ENCODE measurements at regions not wholly inside any gene's neighbourhood (a gene's known extent, or its start where the extent isn't known, plus 50 kb on each side); places are given as distances from the start of the nearest gene placed in this dataset.

DNA sequence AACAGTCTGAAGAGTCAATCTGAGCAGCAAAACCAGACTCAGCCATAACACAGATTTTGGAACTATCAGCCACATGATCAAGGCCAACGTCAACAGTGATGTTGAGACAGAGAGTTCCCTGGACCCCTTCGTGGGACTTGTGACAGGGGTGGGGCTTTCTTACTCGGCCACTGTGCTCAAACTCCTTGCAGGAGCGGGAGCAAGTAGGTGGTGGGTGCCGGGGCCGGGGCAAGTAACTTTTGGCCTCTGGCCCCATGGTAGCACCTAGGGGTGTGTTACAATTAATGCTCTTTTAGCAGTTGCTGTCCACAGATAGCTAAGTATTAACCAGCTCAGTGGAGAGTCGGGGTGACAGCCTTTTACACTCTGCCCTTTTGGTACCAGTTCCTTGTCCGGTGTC lies 384.4 kb downstream of the NUAK1 start:
- H3K27me3 ChIP-seq (ENCODE audit: control insufficient read depth, insufficient read depth, low read length): no peaks in the 10 kb centered on the region
- no peaks in the 10 kb centered on the region for H3K36me3 ChIP-seq (ENCODE audit: control insufficient read depth, insufficient read depth, low read length)
- no peak overlapping the region for H3K27ac ChIP-seq (ENCODE audit: insufficient read depth, low read length)
- no peak overlapping the region for H3K4me2 ChIP-seq (ENCODE audit: extremely low read depth, insufficient read depth, low read length)
- H2AFZ ChIP-seq (ENCODE audit: low read length): no peak overlapping the region
- H4K20me1 ChIP-seq (ENCODE audit: control insufficient read depth, extremely low read depth, insufficient read depth, low read length): no peaks in the 10 kb centered on the region
- TF ChIP-seq EZH2 (IDR thresholded peaks at IDR 0.05; ENCODE audit: low read length, missing control alignments): no peak
- TF ChIP-seq, protein P1, sequence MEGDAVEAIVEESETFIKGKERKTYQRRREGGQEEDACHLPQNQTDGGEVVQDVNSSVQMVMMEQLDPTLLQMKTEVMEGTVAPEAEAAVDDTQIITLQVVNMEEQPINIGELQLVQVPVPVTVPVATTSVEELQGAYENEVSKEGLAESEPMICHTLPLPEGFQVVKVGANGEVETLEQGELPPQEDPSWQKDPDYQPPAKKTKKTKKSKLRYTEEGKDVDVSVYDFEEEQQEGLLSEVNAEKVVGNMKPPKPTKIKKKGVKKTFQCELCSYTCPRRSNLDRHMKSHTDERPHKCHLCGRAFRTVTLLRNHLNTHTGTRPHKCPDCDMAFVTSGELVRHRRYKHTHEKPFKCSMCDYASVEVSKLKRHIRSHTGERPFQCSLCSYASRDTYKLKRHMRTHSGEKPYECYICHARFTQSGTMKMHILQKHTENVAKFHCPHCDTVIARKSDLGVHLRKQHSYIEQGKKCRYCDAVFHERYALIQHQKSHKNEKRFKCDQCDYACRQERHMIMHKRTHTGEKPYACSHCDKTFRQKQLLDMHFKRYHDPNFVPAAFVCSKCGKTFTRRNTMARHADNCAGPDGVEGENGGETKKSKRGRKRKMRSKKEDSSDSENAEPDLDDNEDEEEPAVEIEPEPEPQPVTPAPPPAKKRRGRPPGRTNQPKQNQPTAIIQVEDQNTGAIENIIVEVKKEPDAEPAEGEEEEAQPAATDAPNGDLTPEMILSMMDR (conservative IDR thresholded peaks at IDR 0.05 in 1 of 2, IDR thresholded peaks at IDR 0.05 in 1 of 2; ENCODE audit: low read depth in 1 of 2, low read length in 2 of 2): no peak
- H3K79me2 ChIP-seq (ENCODE audit: control insufficient read depth, insufficient read depth, low read length): no peaks in the 10 kb centered on the region
- no peak overlapping the region for H3K9ac ChIP-seq (ENCODE audit: insufficient read depth, low read length)
- H3K4me3 ChIP-seq (replicated peaks in 1 of 4; ENCODE audit: control extremely low read depth in 1 of 4, insufficient read depth in 1 of 4, low read depth in 3 of 4, low read length in 4 of 4): no peak overlapping the region
- H3K9me3 ChIP-seq (ENCODE audit: control insufficient read depth, insufficient read depth, low read depth, low read length): no peaks in the 10 kb centered on the region
- no peak for DNase-seq (ENCODE audit: low read depth in 2 of 2)
- H3K4me1 ChIP-seq (ENCODE audit: control insufficient read depth, extremely low read depth, insufficient read depth, low read length): no peaks in the 10 kb centered on the region

DNA sequence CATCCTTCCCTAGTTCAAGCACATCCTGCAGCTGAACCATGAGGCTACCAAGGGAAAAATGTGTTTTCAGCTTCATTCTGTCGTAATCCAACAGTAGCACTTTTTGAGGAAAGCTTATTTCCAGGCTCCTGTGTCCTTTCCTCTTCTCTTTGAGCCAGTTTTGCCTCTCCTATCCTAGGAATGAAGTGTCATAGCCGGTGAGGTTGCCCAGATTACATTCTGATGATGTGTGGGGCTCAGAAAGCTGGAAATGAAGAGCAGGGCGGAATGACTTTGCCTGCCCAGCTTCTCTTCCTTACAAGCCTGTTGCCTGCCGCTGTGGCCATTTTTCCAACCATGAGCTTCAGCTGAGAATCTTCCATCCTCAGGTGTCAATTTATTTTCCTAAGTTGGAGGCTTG lies 381.8 kb downstream of the NUAK1 start:
- no peaks in the 10 kb centered on the region for H3K9me3 ChIP-seq (ENCODE audit: control insufficient read depth, insufficient read depth, low read depth, low read length)
- no peak for DNase-seq (ENCODE audit: low read depth in 2 of 2)
- H3K4me2 ChIP-seq (ENCODE audit: extremely low read depth, insufficient read depth, low read length): no peak overlapping the region
- no peaks in the 10 kb centered on the region for H4K20me1 ChIP-seq (ENCODE audit: control insufficient read depth, extremely low read depth, insufficient read depth, low read length)
- H3K27me3 ChIP-seq (ENCODE audit: control insufficient read depth, insufficient read depth, low read length): no peaks in the 10 kb centered on the region
- no peak overlapping the region for H3K4me3 ChIP-seq (replicated peaks in 1 of 4; ENCODE audit: control extremely low read depth in 1 of 4, insufficient read depth in 1 of 4, low read depth in 3 of 4, low read length in 4 of 4)
- no peak overlapping the region for H3K9ac ChIP-seq (ENCODE audit: insufficient read depth, low read length)
- H2AFZ ChIP-seq (ENCODE audit: low read length): no peak overlapping the region
- no peak for TF ChIP-seq EZH2 (IDR thresholded peaks at IDR 0.05; ENCODE audit: low read length, missing control alignments)
- TF ChIP-seq, protein P1 (conservative IDR thresholded peaks at IDR 0.05 in 1 of 2, IDR thresholded peaks at IDR 0.05 in 1 of 2; ENCODE audit: low read depth in 1 of 2, low read length in 2 of 2): no peak
- no peak overlapping the region for H3K27ac ChIP-seq (ENCODE audit: insufficient read depth, low read length)
- H3K36me3 ChIP-seq (ENCODE audit: control insufficient read depth, insufficient read depth, low read length): no peaks in the 10 kb centered on the region
- no peaks in the 10 kb centered on the region for H3K79me2 ChIP-seq (ENCODE audit: control insufficient read depth, insufficient read depth, low read length)
- H3K4me1 ChIP-seq (ENCODE audit: control insufficient read depth, extremely low read depth, insufficient read depth, low read length): no peaks in the 10 kb centered on the region

DNA sequence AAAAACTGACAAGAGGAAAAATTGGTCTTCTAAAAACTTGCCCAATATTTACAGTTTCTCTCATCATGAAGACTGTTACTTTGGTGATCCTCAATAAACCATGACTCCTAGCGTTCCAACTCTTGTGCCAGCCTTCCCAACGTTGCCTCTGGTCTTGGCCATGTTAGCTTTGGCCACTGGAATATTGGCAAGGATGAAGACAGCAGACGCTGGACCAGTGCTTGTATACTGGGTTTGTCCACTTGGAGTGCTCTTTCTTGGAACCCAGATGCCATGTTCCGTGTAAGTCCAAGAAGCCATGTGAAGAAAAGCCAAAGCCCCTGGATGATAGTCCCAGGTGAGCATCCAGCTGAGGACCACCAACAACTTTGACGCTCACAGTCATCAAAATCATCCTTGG lies 379.6 kb downstream of the NUAK1 start:
- TF ChIP-seq, protein P1 (conservative IDR thresholded peaks at IDR 0.05 in 1 of 2, IDR thresholded peaks at IDR 0.05 in 1 of 2; ENCODE audit: low read depth in 1 of 2, low read length in 2 of 2): no peak
- no peak for TF ChIP-seq EZH2 (IDR thresholded peaks at IDR 0.05; ENCODE audit: low read length, missing control alignments)
- Histone ChIP-seq H3K4me3 (replicated peaks in 1 of 4; ENCODE audit: control extremely low read depth in 1 of 4, insufficient read depth in 1 of 4, low read depth in 3 of 4, low read length in 4 of 4) (no peak overlapping the region), H3K27me3 (ENCODE audit: control insufficient read depth, insufficient read depth, low read length) (no peaks in the 10 kb centered on the region), H3K4me2 (ENCODE audit: extremely low read depth, insufficient read depth, low read length) (no peak overlapping the region), H2AFZ (ENCODE audit: low read length) (no peak overlapping the region), H3K4me1 (ENCODE audit: control insufficient read depth, extremely low read depth, insufficient read depth, low read length) (no peaks in the 10 kb centered on the region), H3K79me2 (ENCODE audit: control insufficient read depth, insufficient read depth, low read length) (no peaks in the 10 kb centered on the region), H3K9me3 (ENCODE audit: control insufficient read depth, insufficient read depth, low read depth, low read length) (no peaks in the 10 kb centered on the region), H3K27ac (ENCODE audit: insufficient read depth, low read length) (no peak overlapping the region), H3K36me3 (ENCODE audit: control insufficient read depth, insufficient read depth, low read length) (no peaks in the 10 kb centered on the region), H4K20me1 (ENCODE audit: control insufficient read depth, extremely low read depth, insufficient read depth, low read length) (no peaks in the 10 kb centered on the region), H3K9ac (ENCODE audit: insufficient read depth, low read length) (no peak overlapping the region)
- no peak for DNase-seq (ENCODE audit: low read depth in 2 of 2)

All from fibroblast of lung (primary cell).